ENCODE measurements at regions not wholly inside any gene's neighbourhood (a gene's known extent, or its start where the extent isn't known, plus 50 kb on each side); places are given as distances from the start of the nearest gene placed in this dataset.

GRCh38 chr6:28653876-28654275, 128.2 kb downstream of the GPX5 start:
- Mint-ChIP-seq H3K9me3 (no peaks in the 10 kb centered on the region; the same call in 1 of the 2 replicates), H3K4me3 (no peak overlapping the region), H3K4me1 (ENCODE audit: low read depth) (peaks cover 36% of the 10 kb centered on the region), H3K36me3 (ENCODE audit: low read depth) (no peaks in the 10 kb centered on the region), H3K27me3 (ENCODE audit: insufficient read depth) (peaks cover 14% of the 10 kb centered on the region), H3K27ac (no peak overlapping the region)
- no peak for DNase-seq
- no peak for TF ChIP-seq CTCF (IDR thresholded peaks at IDR 0.05)

GRCh38 chr6:28655164-28655563, 129.5 kb downstream of the GPX5 start:
- H3K4me1 Mint-ChIP-seq (ENCODE audit: low read depth): peaks cover 36% of the 10 kb centered on the region
- no peak for DNase-seq
- TF ChIP-seq CTCF (IDR thresholded peaks at IDR 0.05): no peak
- H3K9me3 Mint-ChIP-seq: no peaks in the 10 kb centered on the region; the same call in 1 of the 2 replicates
- no peak overlapping the region for H3K4me3 Mint-ChIP-seq
- H3K36me3 Mint-ChIP-seq (ENCODE audit: low read depth): no peaks in the 10 kb centered on the region
- no peak overlapping the region for H3K27ac Mint-ChIP-seq
- peaks cover 14% of the 10 kb centered on the region for H3K27me3 Mint-ChIP-seq (ENCODE audit: insufficient read depth)

- H3K36me3 Mint-ChIP-seq (ENCODE audit: low read depth): no peaks in the 10 kb centered on the region
- H3K9me3 Mint-ChIP-seq: no peaks in the 10 kb centered on the region; the same call in 1 of the 2 replicates
- TF ChIP-seq CTCF (IDR thresholded peaks at IDR 0.05): no peak
- peak overlapping the region; percentile 89 for H3K4me3 Mint-ChIP-seq
- H3K4me1 Mint-ChIP-seq (ENCODE audit: low read depth): peaks cover 26% of the 10 kb centered on the region
- no peak for DNase-seq
- no peak overlapping the region for H3K27ac Mint-ChIP-seq
- peaks cover 13% of the 10 kb centered on the region for H3K27me3 Mint-ChIP-seq (ENCODE audit: insufficient read depth)
Measured at GRCh38 chr6:28656715-28657114, 131.0 kb downstream of the GPX5 start.

GRCh38 chr6:28657381-28657768, 131.7 kb downstream of the GPX5 start:
- H3K27me3 Mint-ChIP-seq (ENCODE audit: insufficient read depth): peaks cover 11% of the 10 kb centered on the region
- H3K9me3 Mint-ChIP-seq: no peaks in the 10 kb centered on the region; the same call in 1 of the 2 replicates
- no peak for TF ChIP-seq CTCF (IDR thresholded peaks at IDR 0.05)
- peak overlapping the region; percentile 89 for H3K4me3 Mint-ChIP-seq
- no peaks in the 10 kb centered on the region for H3K36me3 Mint-ChIP-seq (ENCODE audit: low read depth)
- H3K27ac Mint-ChIP-seq: no peak overlapping the region; the same call in 1 of the 2 replicates
- H3K4me1 Mint-ChIP-seq (ENCODE audit: low read depth): peaks cover 26% of the 10 kb centered on the region
- no peak for DNase-seq

- Mint-ChIP-seq H3K36me3 (ENCODE audit: low read depth) (no peaks in the 10 kb centered on the region), H3K27me3 (ENCODE audit: insufficient read depth) (peaks cover 11% of the 10 kb centered on the region), H3K4me1 (ENCODE audit: low read depth) (peaks cover 26% of the 10 kb centered on the region), H3K4me3 (peak overlapping the region; percentile 89), H3K27ac (peak overlapping the region; percentile 53), H3K9me3 (no peaks in the 10 kb centered on the region; the same call in 1 of the 2 replicates)
- DNase-seq: peak; percentile 57
- no peak for TF ChIP-seq CTCF (IDR thresholded peaks at IDR 0.05)
Measured at GRCh38 chr6:28657769-28658465, 132.2 kb downstream of the GPX5 start.
